Astrocyte (in vitro differentiated cells and primary cell): ENCODE measurements at regions not wholly inside any gene's neighbourhood (a gene's known extent, or its start where the extent isn't known, plus 50 kb on each side); places are given as distances from the start of the nearest gene placed in this dataset.

ENCODE experiments used
- EZH2 ChIP-seq: IDR thresholded peaks from 2 replicates; pipeline ENCODE4 v1.6.1; 2012; ENCODE audit warnings: mild to moderate bottlenecking, low read length, inconsistent platforms; ENCODE audit not compliant: insufficient read depth
- TF ChIP-seq, protein P1 (sequence below): IDR thresholded peaks from 2 replicates; pipeline ENCODE4 v1.5.1; 2011; ENCODE audit warnings: low read depth, mild to moderate bottlenecking, inconsistent platforms, low read length, moderate library complexity; ENCODE audit not compliant: insufficient read depth

DNA sequence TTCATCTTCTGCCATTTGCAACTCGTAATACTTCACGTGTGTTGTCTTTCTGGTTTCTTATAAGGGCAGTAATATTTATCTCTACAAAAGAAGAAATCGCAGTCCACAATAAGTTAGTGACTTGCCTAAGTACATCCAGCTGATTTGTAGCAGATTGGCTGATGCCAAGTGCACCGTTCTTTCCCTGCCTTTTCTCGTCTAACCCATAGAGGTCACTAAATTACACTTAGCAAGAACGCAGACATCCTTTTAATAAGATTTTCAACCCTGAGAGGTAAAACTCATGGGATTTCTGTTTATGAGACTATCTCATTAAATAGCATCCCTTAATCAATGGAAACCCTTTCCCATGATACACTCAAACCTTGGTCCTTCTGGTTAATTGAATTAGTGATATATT lies 408.6 kb upstream of the ACTRT1 start:
- TF ChIP-seq, protein P1, sequence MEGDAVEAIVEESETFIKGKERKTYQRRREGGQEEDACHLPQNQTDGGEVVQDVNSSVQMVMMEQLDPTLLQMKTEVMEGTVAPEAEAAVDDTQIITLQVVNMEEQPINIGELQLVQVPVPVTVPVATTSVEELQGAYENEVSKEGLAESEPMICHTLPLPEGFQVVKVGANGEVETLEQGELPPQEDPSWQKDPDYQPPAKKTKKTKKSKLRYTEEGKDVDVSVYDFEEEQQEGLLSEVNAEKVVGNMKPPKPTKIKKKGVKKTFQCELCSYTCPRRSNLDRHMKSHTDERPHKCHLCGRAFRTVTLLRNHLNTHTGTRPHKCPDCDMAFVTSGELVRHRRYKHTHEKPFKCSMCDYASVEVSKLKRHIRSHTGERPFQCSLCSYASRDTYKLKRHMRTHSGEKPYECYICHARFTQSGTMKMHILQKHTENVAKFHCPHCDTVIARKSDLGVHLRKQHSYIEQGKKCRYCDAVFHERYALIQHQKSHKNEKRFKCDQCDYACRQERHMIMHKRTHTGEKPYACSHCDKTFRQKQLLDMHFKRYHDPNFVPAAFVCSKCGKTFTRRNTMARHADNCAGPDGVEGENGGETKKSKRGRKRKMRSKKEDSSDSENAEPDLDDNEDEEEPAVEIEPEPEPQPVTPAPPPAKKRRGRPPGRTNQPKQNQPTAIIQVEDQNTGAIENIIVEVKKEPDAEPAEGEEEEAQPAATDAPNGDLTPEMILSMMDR: no peak
- no peak for TF ChIP-seq EZH2
